Suprapubic skin (tissue), 3 donors: ENCODE measurements at regions not wholly inside any gene's neighbourhood (a gene's known extent, or its start where the extent isn't known, plus 50 kb on each side); places are given as distances from the start of the nearest gene placed in this dataset.

ENCODE experiments used
- CTCF ChIP-seq, 2 donors: fragments of 200-600 bp in 1 of 2; fragments of 450-650 bp in 1 of 2; sonication (generic) in 1 of 2; IDR thresholded peaks; one replicate each; pipeline ENCODE4 v1.5.1; 2016 to 2019; ENCODE audit warnings: antibody characterized with exemption in 2 of 2, mild to moderate bottlenecking in 1 of 2, moderate library complexity in 1 of 2
- EP300 ChIP-seq: sonication (generic); formaldehyde crosslinking; IDR thresholded peaks from one replicate; pipeline ENCODE4 v1.6.1; 2017; ENCODE audit warnings: antibody characterized with exemption
- POLR2A ChIP-seq, 2 donors: fragments of 450-650 bp; IDR thresholded peaks; one replicate each; pipeline ENCODE4 v1.6.1; 2017; ENCODE audit warnings: antibody characterized with exemption in 2 of 2, mild to moderate bottlenecking in 2 of 2, moderate library complexity in 2 of 2

- no peak for TF ChIP-seq CTCF (IDR thresholded peaks at IDR 0.05)
- no peak for TF ChIP-seq POLR2A (IDR thresholded peaks at IDR 0.05)
- TF ChIP-seq EP300, result no peak
These were observed 726.1 kb downstream of the CDH18 start for GRCh38 chr5:19261879-19262278.
